Astrocyte (in vitro differentiated cells and primary cell): ENCODE measurements at regions not wholly inside any gene's neighbourhood (a gene's known extent, or its start where the extent isn't known, plus 50 kb on each side); places are given as distances from the start of the nearest gene placed in this dataset.

ENCODE experiments used
- DNase-seq: peaks from one replicate; pipeline ENCODE4 v3.0.0-alpha.2; 2010; ENCODE audit warnings: low read depth
- FAIRE-seq: peaks from 2 replicates; lab custom pipeline; 2011; peaks lifted over from hg19 to GRCh38; lab: Jason Lieb, UNC
- H2AFZ ChIP-seq: 2 replicates; pipeline ENCODE4 v1.6.0; 2012; ENCODE audit warnings: low read depth, low read length, inconsistent platforms
- H3K27ac ChIP-seq: 2 replicates; pipeline ENCODE4 v1.5.1; 2011; ENCODE audit warnings: low read depth, low read length, inconsistent platforms
- H3K27me3 ChIP-seq: 2 replicates; pipeline ENCODE4 v1.6.0; 2011; ENCODE audit warnings: low read length, inconsistent platforms; ENCODE audit not compliant: insufficient read depth
- H3K36me3 ChIP-seq: 2 replicates; pipeline ENCODE4 v1.5.1; 2011; ENCODE audit warnings: low read length, inconsistent platforms; ENCODE audit not compliant: insufficient read depth
- H3K4me1 ChIP-seq: 2 replicates; pipeline ENCODE4 v1.5.1; 2011; ENCODE audit warnings: low read length, inconsistent platforms; ENCODE audit not compliant: insufficient read depth
- H3K4me2 ChIP-seq: 2 replicates; pipeline ENCODE4 v1.6.0; 2012; ENCODE audit warnings: low read length, inconsistent platforms
- H3K4me3 ChIP-seq: 2 replicates; pipeline ENCODE4 v1.5.1; 2011; ENCODE audit warnings: low read depth, mild to moderate bottlenecking, low read length, inconsistent platforms; ENCODE audit not compliant: insufficient read depth
- H3K79me2 ChIP-seq: 2 replicates; pipeline ENCODE4 v1.6.0; 2012; ENCODE audit warnings: mild to moderate bottlenecking, low read length, inconsistent platforms; ENCODE audit not compliant: insufficient read depth
- H3K9ac ChIP-seq: 2 replicates; pipeline ENCODE4 v1.6.0; 2012; ENCODE audit warnings: mild to moderate bottlenecking, low read length, inconsistent platforms
- H3K9me3 ChIP-seq: 2 replicates; pipeline ENCODE4 v1.5.1; 2012; ENCODE audit warnings: low read depth, mild to moderate bottlenecking, low read length, inconsistent platforms; ENCODE audit not compliant: insufficient read depth
- H4K20me1 ChIP-seq: 2 replicates; pipeline ENCODE4 v1.6.0; 2012; ENCODE audit warnings: low read length, inconsistent platforms; ENCODE audit not compliant: insufficient read depth
- H3K27ac Mint-ChIP-seq: one replicate; pipeline ENCODE4 v1.8.0; 2021; ENCODE audit warnings: mild to moderate bottlenecking, mixed read lengths; ENCODE audit not compliant: unreplicated experiment
- H3K27me3 Mint-ChIP-seq: one replicate; pipeline ENCODE4 v1.8.0; 2021; ENCODE audit warnings: low read depth, mixed read lengths; ENCODE audit not compliant: unreplicated experiment
- H3K36me3 Mint-ChIP-seq: one replicate; pipeline ENCODE4 v1.8.0; 2021; ENCODE audit warnings: low read depth, mixed read lengths; ENCODE audit not compliant: unreplicated experiment
- H3K4me1 Mint-ChIP-seq: one replicate; pipeline ENCODE4 v1.8.0; 2021; ENCODE audit warnings: low read depth, mixed read lengths; ENCODE audit not compliant: unreplicated experiment
- H3K4me3 Mint-ChIP-seq: one replicate; pipeline ENCODE4 v1.8.0; 2021; ENCODE audit warnings: mild to moderate bottlenecking, moderate library complexity, mixed read lengths; ENCODE audit not compliant: unreplicated experiment
- H3K9me3 Mint-ChIP-seq: one replicate; pipeline ENCODE4 v1.8.0; 2021; ENCODE audit warnings: mild to moderate bottlenecking, mixed read lengths; ENCODE audit not compliant: unreplicated experiment
- EZH2 ChIP-seq: IDR thresholded peaks from 2 replicates; pipeline ENCODE4 v1.6.1; 2012; ENCODE audit warnings: mild to moderate bottlenecking, low read length, inconsistent platforms; ENCODE audit not compliant: insufficient read depth
- TF ChIP-seq, protein P1 (sequence below): IDR thresholded peaks from 2 replicates; pipeline ENCODE4 v1.5.1; 2011; ENCODE audit warnings: low read depth, mild to moderate bottlenecking, inconsistent platforms, low read length, moderate library complexity; ENCODE audit not compliant: insufficient read depth

DNA sequence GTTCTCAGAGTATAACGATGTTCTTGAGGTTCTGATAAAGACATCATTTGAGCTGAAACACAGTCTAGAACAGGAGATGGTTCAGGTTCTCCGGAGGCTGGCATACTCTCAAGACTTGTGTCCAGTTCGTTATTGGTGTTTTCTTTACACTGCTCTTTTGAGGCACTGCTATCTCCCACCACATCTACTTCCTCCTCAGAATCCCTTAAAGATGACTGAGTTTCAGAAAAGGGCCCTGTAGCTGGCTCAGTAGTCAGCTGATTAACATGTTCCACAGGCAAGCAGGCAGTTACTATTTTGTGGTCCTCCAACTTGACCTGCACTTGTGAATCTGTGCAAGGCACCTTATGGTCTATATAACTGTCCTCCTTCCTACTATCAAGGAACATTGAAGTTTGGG lies 50.2 kb downstream of the ZZZ3 start:
- no peak overlapping the region for H3K9ac ChIP-seq
- no peaks in the 10 kb centered on the region for H3K9me3 ChIP-seq
- H3K79me2 ChIP-seq = peaks cover 5% of the 10 kb centered on the region
- H3K4me1 ChIP-seq = no peaks in the 10 kb centered on the region
- TF ChIP-seq, protein P1, sequence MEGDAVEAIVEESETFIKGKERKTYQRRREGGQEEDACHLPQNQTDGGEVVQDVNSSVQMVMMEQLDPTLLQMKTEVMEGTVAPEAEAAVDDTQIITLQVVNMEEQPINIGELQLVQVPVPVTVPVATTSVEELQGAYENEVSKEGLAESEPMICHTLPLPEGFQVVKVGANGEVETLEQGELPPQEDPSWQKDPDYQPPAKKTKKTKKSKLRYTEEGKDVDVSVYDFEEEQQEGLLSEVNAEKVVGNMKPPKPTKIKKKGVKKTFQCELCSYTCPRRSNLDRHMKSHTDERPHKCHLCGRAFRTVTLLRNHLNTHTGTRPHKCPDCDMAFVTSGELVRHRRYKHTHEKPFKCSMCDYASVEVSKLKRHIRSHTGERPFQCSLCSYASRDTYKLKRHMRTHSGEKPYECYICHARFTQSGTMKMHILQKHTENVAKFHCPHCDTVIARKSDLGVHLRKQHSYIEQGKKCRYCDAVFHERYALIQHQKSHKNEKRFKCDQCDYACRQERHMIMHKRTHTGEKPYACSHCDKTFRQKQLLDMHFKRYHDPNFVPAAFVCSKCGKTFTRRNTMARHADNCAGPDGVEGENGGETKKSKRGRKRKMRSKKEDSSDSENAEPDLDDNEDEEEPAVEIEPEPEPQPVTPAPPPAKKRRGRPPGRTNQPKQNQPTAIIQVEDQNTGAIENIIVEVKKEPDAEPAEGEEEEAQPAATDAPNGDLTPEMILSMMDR = no peak
- no peak for TF ChIP-seq EZH2
- Mint-ChIP-seq H3K9me3 (no peaks in the 10 kb centered on the region), H3K4me1 (no peaks in the 10 kb centered on the region), H3K27ac (no peak overlapping the region), H3K4me3 (no peak overlapping the region), H3K36me3 (peaks cover 11% of the 10 kb centered on the region), H3K27me3 (no peaks in the 10 kb centered on the region)
- H3K4me3 ChIP-seq = no peak overlapping the region
- H3K27ac ChIP-seq = no peak overlapping the region
- FAIRE-seq (no peak), DNase-seq (no peak)
- H3K4me2 ChIP-seq = no peak overlapping the region
- H3K27me3 ChIP-seq = no peaks in the 10 kb centered on the region
- H4K20me1 ChIP-seq = peaks cover 7% of the 10 kb centered on the region
- H3K36me3 ChIP-seq = peaks cover 13% of the 10 kb centered on the region
- no peak overlapping the region for H2AFZ ChIP-seq

DNA sequence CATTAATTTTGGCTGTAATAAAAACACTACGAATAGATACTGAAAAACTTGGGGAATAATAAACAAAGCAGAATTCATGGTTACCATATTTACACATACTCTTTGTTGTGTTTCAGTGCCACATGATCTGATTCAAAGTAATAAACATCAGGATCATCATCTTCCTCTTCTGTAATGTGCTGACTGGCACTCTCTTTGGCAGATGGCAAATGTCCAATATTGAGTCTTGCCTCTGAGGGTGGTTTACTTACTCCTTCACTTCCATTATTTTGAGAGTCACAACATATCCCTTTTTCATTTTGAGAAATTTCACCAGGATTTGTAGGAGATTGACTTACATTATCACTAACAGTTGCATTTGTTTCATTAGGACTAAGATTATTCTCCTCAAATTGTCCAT lies 50.7 kb downstream of the ZZZ3 start:
- peaks cover 11% of the 10 kb centered on the region for H3K36me3 Mint-ChIP-seq
- H3K9me3 Mint-ChIP-seq = no peaks in the 10 kb centered on the region
- TF ChIP-seq, protein P1 = no peak
- TF ChIP-seq EZH2 = no peak
- H3K4me3 ChIP-seq = no peak overlapping the region
- no peaks in the 10 kb centered on the region for H3K9me3 ChIP-seq
- no peak overlapping the region for H3K4me2 ChIP-seq
- no peak overlapping the region for H3K27ac ChIP-seq
- FAIRE-seq = no peak
- peaks cover 7% of the 10 kb centered on the region for H4K20me1 ChIP-seq
- no peaks in the 10 kb centered on the region for H3K27me3 Mint-ChIP-seq
- no peak overlapping the region for H3K9ac ChIP-seq
- H3K4me1 Mint-ChIP-seq = no peaks in the 10 kb centered on the region
- no peaks in the 10 kb centered on the region for H3K27me3 ChIP-seq
- H3K79me2 ChIP-seq = peaks cover 5% of the 10 kb centered on the region
- H2AFZ ChIP-seq = no peak overlapping the region
- no peak overlapping the region for H3K27ac Mint-ChIP-seq
- no peaks in the 10 kb centered on the region for H3K4me1 ChIP-seq
- no peak overlapping the region for H3K4me3 Mint-ChIP-seq
- peaks cover 13% of the 10 kb centered on the region for H3K36me3 ChIP-seq
- no peak for DNase-seq

DNA sequence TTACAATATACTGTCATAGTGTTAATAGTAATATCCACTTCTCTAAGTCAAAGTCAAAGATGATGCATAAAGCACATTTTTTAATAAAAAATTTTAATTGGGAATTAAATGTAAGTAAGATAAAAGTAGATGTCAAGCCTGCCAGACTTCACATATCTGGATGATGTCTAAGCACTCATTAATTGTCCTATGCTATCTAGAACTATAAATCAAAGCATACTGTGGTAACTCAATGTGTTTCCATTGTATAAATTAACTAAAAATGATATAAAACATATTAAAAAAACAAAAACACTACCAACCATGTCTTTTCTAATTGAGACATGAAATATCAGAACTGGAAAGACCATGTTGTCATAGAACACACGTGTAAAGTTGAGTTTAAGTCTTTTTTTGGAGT lies 51.2 kb downstream of the ZZZ3 start:
- DNase-seq (no peak), FAIRE-seq (no peak)
- Mint-ChIP-seq H3K27ac (no peak overlapping the region), H3K4me1 (no peaks in the 10 kb centered on the region), H3K27me3 (no peaks in the 10 kb centered on the region), H3K9me3 (no peaks in the 10 kb centered on the region), H3K36me3 (peaks cover 15% of the 10 kb centered on the region), H3K4me3 (no peak overlapping the region)
- no peak overlapping the region for H3K9ac ChIP-seq
- peaks cover 13% of the 10 kb centered on the region for H3K36me3 ChIP-seq
- no peaks in the 10 kb centered on the region for H3K4me1 ChIP-seq
- no peak for TF ChIP-seq EZH2
- TF ChIP-seq, protein P1 = no peak
- H3K4me2 ChIP-seq = no peak overlapping the region
- peaks cover 7% of the 10 kb centered on the region for H4K20me1 ChIP-seq
- peaks cover 5% of the 10 kb centered on the region for H3K79me2 ChIP-seq
- no peak overlapping the region for H3K27ac ChIP-seq
- no peak overlapping the region for H3K4me3 ChIP-seq
- no peaks in the 10 kb centered on the region for H3K9me3 ChIP-seq
- no peak overlapping the region for H2AFZ ChIP-seq
- no peaks in the 10 kb centered on the region for H3K27me3 ChIP-seq
